Endothelial cell (in vitro differentiated cells): ENCODE measurements at regions not wholly inside any gene's neighbourhood (a gene's known extent, or its start where the extent isn't known, plus 50 kb on each side); places are given as distances from the start of the nearest gene placed in this dataset.

ENCODE experiments used
- DNase-seq: peaks from one replicate; pipeline ENCODE4 v3.0.0; 2021; ENCODE audit warnings: low spot score
- H3K27ac Mint-ChIP-seq: one replicate; pipeline ENCODE4 v1.8.0; 2021; ENCODE audit warnings: mixed read lengths, inconsistent platforms; ENCODE audit not compliant: unreplicated experiment
- H3K27me3 Mint-ChIP-seq: one replicate; pipeline ENCODE4 v1.8.0; 2021; ENCODE audit warnings: mild to moderate bottlenecking, moderate library complexity, mixed read lengths, inconsistent platforms; ENCODE audit not compliant: unreplicated experiment
- H3K36me3 Mint-ChIP-seq: one replicate; pipeline ENCODE4 v1.8.0; 2021; ENCODE audit warnings: mild to moderate bottlenecking, low read depth, mixed read lengths, inconsistent platforms; ENCODE audit not compliant: unreplicated experiment
- H3K4me1 Mint-ChIP-seq: one replicate; pipeline ENCODE4 v1.8.0; 2021; ENCODE audit warnings: mild to moderate bottlenecking, mixed read lengths, inconsistent platforms; ENCODE audit not compliant: unreplicated experiment
- H3K4me3 Mint-ChIP-seq: one replicate; pipeline ENCODE4 v1.8.0; 2021; ENCODE audit warnings: mild to moderate bottlenecking, mixed read lengths, inconsistent platforms; ENCODE audit not compliant: unreplicated experiment
- H3K9me3 Mint-ChIP-seq: one replicate; pipeline ENCODE4 v1.8.0; 2021; ENCODE audit warnings: mixed read lengths, inconsistent platforms; ENCODE audit not compliant: unreplicated experiment
- TF ChIP-seq, protein P1 (sequence below): fragments of 200-600 bp; sonication (generic); IDR thresholded peaks from one replicate; pipeline ENCODE4 v1.5.0; 2021; ENCODE audit warnings: antibody characterized with exemption; ENCODE audit not compliant: unreplicated experiment

DNA sequence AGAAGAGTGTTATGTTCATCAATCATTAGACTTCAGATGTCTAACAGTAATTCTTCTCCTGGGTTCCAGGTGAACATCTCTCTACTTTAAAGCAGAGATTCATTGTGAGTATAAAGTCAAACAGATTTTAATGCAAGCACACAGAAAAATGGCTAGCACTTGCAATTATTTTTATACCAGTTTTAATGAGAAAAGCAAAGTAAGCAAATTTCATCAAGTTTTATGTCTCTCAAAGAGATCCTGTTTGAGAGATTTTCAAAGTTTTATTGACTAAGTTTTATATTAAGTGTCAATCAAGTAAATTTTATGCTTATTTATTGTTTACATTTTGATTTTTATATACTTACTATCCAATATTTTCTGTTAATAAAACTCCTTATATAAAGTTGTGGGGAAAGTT lies 1628.5 kb downstream of the HACE1 start:
- no peak for DNase-seq
- Mint-ChIP-seq H3K4me1 (no peaks in the 10 kb centered on the region), H3K27me3 (no peaks in the 10 kb centered on the region), H3K36me3 (peaks cover 5% of the 10 kb centered on the region), H3K27ac (no peak overlapping the region), H3K9me3 (no peaks in the 10 kb centered on the region), H3K4me3 (no peak overlapping the region)
- TF ChIP-seq, protein P1, sequence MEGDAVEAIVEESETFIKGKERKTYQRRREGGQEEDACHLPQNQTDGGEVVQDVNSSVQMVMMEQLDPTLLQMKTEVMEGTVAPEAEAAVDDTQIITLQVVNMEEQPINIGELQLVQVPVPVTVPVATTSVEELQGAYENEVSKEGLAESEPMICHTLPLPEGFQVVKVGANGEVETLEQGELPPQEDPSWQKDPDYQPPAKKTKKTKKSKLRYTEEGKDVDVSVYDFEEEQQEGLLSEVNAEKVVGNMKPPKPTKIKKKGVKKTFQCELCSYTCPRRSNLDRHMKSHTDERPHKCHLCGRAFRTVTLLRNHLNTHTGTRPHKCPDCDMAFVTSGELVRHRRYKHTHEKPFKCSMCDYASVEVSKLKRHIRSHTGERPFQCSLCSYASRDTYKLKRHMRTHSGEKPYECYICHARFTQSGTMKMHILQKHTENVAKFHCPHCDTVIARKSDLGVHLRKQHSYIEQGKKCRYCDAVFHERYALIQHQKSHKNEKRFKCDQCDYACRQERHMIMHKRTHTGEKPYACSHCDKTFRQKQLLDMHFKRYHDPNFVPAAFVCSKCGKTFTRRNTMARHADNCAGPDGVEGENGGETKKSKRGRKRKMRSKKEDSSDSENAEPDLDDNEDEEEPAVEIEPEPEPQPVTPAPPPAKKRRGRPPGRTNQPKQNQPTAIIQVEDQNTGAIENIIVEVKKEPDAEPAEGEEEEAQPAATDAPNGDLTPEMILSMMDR: no peak

DNA sequence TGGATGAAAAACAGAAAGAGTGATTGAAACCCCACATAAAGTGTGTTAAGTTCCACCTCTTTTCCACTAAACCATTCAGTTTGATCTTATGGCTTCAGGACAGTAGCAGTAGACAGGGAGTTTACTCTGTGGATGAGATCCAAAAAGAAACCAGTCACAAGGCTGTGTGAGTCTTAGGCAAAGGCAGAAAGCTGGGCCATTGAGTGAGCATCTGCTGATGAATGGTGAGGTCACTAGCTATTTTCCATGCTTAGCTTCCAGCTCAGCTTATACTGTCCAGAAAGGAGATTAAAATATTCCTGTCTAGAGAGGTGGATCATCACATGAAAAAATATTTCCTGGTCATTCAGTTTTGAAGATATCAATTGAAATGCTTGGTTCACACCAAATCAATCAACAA lies 1643.9 kb downstream of the HACE1 start:
- no peaks in the 10 kb centered on the region for H3K27me3 Mint-ChIP-seq
- H3K4me3 Mint-ChIP-seq: no peak overlapping the region
- H3K27ac Mint-ChIP-seq: no peak overlapping the region
- no peaks in the 10 kb centered on the region for H3K36me3 Mint-ChIP-seq
- no peaks in the 10 kb centered on the region for H3K4me1 Mint-ChIP-seq
- no peak for DNase-seq
- TF ChIP-seq, protein P1: no peak
- H3K9me3 Mint-ChIP-seq: no peaks in the 10 kb centered on the region

DNA sequence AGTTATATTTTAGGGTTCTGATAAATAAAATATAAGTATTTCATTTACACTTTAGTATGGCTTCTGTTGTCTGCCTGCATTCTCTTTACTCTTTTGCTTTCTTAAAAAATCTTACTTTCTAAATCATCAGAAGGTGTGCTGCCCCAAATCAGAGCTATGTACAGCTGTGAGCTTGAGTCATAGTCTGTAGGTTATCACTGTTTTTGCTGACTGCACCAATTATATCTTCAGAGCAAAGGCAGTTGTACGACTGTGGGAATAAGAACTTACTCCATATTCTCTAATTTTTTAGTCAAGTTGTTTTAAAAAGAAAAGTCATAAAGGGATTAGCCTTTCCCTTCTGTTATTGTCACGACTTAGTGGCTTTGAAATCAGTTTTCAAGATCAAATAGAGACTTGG lies 1649.0 kb downstream of the HACE1 start:
- Mint-ChIP-seq H3K4me1 (no peaks in the 10 kb centered on the region), H3K36me3 (no peaks in the 10 kb centered on the region), H3K27ac (no peak overlapping the region), H3K9me3 (no peaks in the 10 kb centered on the region), H3K27me3 (no peaks in the 10 kb centered on the region), H3K4me3 (no peak overlapping the region)
- TF ChIP-seq, protein P1: no peak
- no peak for DNase-seq

DNA sequence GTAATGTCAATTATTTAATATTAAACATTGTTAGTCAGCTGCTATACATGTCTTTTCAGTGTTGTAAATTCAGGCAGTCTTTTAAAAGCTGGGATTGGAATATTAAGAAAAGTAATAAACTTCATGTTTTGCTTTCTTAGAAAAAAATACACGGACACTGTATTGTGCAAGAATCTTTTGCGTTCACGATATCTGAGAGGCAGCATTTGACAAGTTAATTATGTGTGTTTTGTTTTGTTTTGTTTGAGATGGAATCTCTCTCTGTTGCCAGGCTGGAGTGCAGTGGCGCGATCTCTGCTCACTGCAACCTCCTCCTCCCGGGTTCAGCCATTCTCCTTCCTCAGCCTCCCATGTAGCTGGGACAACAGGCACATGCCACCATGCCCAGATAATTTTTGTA lies 1661.3 kb downstream of the HACE1 start:
- H3K4me1 Mint-ChIP-seq: no peaks in the 10 kb centered on the region
- no peaks in the 10 kb centered on the region for H3K27me3 Mint-ChIP-seq
- no peak for DNase-seq
- H3K36me3 Mint-ChIP-seq: no peaks in the 10 kb centered on the region
- H3K4me3 Mint-ChIP-seq: no peak overlapping the region
- H3K27ac Mint-ChIP-seq: no peak overlapping the region
- TF ChIP-seq, protein P1: no peak
- no peaks in the 10 kb centered on the region for H3K9me3 Mint-ChIP-seq

DNA sequence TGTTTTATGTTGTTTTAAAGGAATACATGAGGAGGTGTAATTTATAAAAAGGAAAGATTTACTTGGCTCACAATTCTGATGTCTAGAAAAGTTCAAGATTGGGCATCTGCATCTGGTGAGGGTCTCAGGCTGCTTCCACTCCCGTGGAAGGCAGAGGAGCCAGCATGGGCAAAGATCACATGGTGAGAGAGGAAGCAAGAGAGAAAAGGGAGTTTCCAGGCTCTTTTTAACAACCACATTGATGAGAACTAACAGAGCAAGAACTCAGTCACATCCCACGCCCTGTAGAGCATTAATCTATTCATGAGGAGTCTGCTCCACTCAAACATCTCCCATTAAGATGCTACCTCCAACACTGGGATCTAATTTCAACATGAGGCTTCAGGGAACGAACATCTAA lies 1666.3 kb downstream of the HACE1 start:
- DNase-seq: no peak
- Mint-ChIP-seq H3K36me3 (no peaks in the 10 kb centered on the region), H3K9me3 (no peaks in the 10 kb centered on the region), H3K27me3 (no peaks in the 10 kb centered on the region), H3K27ac (no peak overlapping the region), H3K4me1 (no peaks in the 10 kb centered on the region), H3K4me3 (no peak overlapping the region)
- TF ChIP-seq, protein P1: no peak
